Psoas muscle (tissue), 7 donors: ENCODE measurements at regions not wholly inside any gene's neighbourhood (a gene's known extent, or its start where the extent isn't known, plus 50 kb on each side); places are given as distances from the start of the nearest gene placed in this dataset.

ENCODE experiments used
- ATAC-seq, 4 donors: fragments of 200-7000 bp; cut with Tn5 transposase; one replicate each; pipeline ENCODE4 v1.9.1; 2020; ENCODE audit warnings: moderate library complexity in 3 of 4, mild to moderate bottlenecking in 2 of 4
- DNase-seq, 2 donors: peaks; one replicate each; pipeline ENCODE4 v3.0.0-alpha.2; 2020
- H3K27ac ChIP-seq: fragments of 200-600 bp; one replicate; pipeline ENCODE4 v1.8.0; 2022
- H3K27me3 ChIP-seq, 3 donors: fragments of 200-600 bp in 1 of 3; one replicate each; pipeline versions ENCODE4 v1.6.1 to v1.8.0; 2013 to 2022; ENCODE audit warnings: low read length in 2 of 3, mild to moderate bottlenecking in 2 of 3, moderate library complexity in 1 of 3; ENCODE audit not compliant: insufficient read depth in 3 of 3
- H3K36me3 ChIP-seq, 2 donors: fragments of 200-600 bp in 1 of 2; one replicate each; pipeline versions ENCODE4 v1.6.1 to v1.8.0; 2013 to 2022; ENCODE audit warnings: low read depth in 1 of 2, mild to moderate bottlenecking in 1 of 2, moderate library complexity in 1 of 2; ENCODE audit not compliant: insufficient read depth in 1 of 2
- H3K4me1 ChIP-seq: fragments of 200-600 bp; one replicate; pipeline ENCODE4 v1.8.0; 2022
- H3K4me3 ChIP-seq: fragments of 200-600 bp; one replicate; pipeline ENCODE4 v1.8.0; 2022; ENCODE audit warnings: mild to moderate bottlenecking
- H3K9me3 ChIP-seq: fragments of 200-600 bp; one replicate; pipeline ENCODE4 v1.8.0; 2022
- WGBS, 3 donors: extraction: QIAGEN DNeasy Blood & Tissue Kit; methylation state at CpG; one replicate each; pipeline versions ENCODE4 v1.1.6 to v1.1.7; 2013; 5-methylcytosine and 5-hydroxymethylcytosine counted together
- intact Hi-C, 2 donors: fragments of 100-400 bp; cut with DNase I; formaldehyde crosslinking; loops; one replicate each; pipeline versions ENCODE4 v1.11.0 to v1.14.2; 2022
- TF ChIP-seq, protein P1 (sequence below): fragments of 200-600 bp; IDR thresholded peaks from one replicate; pipeline ENCODE4 v1.8.0; 2022; ENCODE audit warnings: antibody characterized with exemption
- donor health status: healthy with polysubstance abuse.
- donor health status: DM: no; HTN: no; CAD: no; lungs with moderate emphysema.
- donor health status: Bipolar disorder and iron deficiency.
- donor health status: healthy.
- donor health status: DM: yes; HTN: yes; CAD: no.
- donor health status: DM: no; HTN: no; CAD: no.
- donor health status: DM: yes; HTN: yes; CAD: no.

DNA sequence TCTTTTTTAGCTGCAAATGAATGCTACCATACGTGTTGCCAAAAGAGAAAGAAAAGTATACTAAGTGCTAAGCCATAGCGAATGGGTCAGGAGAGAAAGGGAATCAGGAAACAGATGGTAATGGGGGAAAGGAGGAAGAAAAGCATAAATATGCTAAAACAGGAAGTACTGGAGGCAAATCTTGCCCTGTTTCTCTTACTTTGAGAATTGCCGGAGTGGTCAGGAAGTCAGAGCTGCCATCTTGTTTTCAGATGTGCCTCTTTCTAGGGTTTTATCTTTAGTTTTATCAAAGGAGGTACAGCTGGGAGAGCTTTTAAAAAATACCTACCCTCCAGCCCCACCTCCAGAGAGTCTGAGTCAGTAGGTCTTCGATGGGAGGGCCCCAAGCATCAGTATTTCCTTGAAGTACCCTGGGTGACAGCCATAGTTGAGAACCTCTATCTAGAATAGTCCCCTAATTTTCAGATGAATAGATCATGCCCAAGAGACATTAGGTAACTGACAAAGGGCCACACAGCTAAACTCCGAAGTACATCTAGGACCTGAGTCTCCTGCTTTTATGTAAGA, 193.3 kb downstream of the CLIC5 start:
- H3K27ac ChIP-seq = no peak overlapping the region
- no peak overlapping the region for H3K4me3 ChIP-seq
- DNase-seq = no peak
- no peak for ATAC-seq
- H3K27me3 ChIP-seq = no peaks in the 10 kb centered on the region
- H3K36me3 ChIP-seq = no peaks in the 10 kb centered on the region
- intact Hi-C loops = no loop called here
- 74 to 87% (median 76%) methylated on average over 5 of the region's 5 CpGs for WGBS, 3 donors
- H3K9me3 ChIP-seq = no peaks in the 10 kb centered on the region
- TF ChIP-seq, protein P1, sequence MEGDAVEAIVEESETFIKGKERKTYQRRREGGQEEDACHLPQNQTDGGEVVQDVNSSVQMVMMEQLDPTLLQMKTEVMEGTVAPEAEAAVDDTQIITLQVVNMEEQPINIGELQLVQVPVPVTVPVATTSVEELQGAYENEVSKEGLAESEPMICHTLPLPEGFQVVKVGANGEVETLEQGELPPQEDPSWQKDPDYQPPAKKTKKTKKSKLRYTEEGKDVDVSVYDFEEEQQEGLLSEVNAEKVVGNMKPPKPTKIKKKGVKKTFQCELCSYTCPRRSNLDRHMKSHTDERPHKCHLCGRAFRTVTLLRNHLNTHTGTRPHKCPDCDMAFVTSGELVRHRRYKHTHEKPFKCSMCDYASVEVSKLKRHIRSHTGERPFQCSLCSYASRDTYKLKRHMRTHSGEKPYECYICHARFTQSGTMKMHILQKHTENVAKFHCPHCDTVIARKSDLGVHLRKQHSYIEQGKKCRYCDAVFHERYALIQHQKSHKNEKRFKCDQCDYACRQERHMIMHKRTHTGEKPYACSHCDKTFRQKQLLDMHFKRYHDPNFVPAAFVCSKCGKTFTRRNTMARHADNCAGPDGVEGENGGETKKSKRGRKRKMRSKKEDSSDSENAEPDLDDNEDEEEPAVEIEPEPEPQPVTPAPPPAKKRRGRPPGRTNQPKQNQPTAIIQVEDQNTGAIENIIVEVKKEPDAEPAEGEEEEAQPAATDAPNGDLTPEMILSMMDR = no peak
- H3K4me1 ChIP-seq = no peaks in the 10 kb centered on the region

DNA sequence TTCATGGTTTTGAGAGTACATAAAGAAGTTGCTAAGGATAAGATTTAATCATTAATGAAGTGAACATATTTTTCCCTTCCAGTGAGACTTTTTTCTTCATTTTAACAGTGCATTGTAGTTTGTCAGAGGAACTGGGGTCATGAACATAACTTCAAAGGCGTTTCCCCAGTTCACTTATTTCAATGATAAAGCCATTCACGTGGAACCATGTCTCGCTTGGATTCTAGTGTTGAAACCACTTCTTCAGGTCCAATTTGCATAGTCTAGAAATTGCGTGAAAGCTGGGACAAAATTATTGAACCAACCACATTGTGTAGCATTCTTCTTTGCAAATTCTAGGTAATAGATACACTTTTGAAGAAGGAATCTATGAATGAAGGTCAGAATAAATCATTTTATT, 197.0 kb downstream of the CLIC5 start:
- H3K4me1 ChIP-seq = no peaks in the 10 kb centered on the region
- ATAC-seq (no peak), DNase-seq (no peak)
- WGBS, 3 donors = 91 to 96% (median 93%) methylated on average over 4 of the region's 4 CpGs
- intact Hi-C loops = no loop called here
- H3K27me3 ChIP-seq = no peaks in the 10 kb centered on the region
- H3K36me3 ChIP-seq = no peaks in the 10 kb centered on the region
- TF ChIP-seq, protein P1 = no peak
- H3K27ac ChIP-seq = no peak overlapping the region
- no peaks in the 10 kb centered on the region for H3K9me3 ChIP-seq
- H3K4me3 ChIP-seq = no peak overlapping the region

DNA sequence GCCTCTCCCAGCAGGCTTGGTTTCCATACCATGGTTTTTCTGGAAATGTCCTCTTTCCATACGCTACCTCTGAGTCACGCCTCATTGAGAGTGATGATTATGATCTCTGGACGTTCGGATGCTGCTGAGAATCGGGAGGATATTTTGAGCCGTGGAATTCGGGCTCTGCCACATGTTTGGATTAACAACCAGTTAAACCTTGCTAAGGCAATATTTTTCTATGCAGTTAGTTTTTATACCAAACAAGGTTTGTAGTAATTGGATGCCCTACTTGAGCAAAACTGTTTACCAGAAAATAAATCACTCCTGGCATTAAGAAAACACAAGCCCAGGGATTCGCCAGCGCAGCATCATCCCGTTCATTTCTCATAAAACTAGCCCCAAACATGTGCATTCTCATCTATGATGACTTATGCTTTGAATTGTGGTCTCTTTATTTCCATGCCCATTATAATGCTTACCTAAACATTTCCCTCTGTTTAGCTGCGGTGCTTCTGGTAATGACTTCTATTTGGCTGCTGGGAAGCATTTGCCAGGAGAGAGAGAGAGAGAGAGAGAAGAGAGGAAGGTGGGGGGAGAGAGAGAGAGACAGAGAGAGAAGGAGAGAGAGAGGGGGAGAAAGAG, 198.9 kb downstream of the CLIC5 start:
- no peak for DNase-seq
- Histone ChIP-seq H3K36me3 (no peaks in the 10 kb centered on the region), H3K27me3 (no peaks in the 10 kb centered on the region), H3K4me1 (no peaks in the 10 kb centered on the region), H3K4me3 (no peak overlapping the region), H3K27ac (no peak overlapping the region), H3K9me3 (no peaks in the 10 kb centered on the region)
- ATAC-seq = no peak
- 62 to 65% (median 64%) methylated on average over 11 of the region's 11 CpGs for WGBS, 3 donors
- TF ChIP-seq, protein P1 = no peak
- intact Hi-C loops = no loop called here

DNA sequence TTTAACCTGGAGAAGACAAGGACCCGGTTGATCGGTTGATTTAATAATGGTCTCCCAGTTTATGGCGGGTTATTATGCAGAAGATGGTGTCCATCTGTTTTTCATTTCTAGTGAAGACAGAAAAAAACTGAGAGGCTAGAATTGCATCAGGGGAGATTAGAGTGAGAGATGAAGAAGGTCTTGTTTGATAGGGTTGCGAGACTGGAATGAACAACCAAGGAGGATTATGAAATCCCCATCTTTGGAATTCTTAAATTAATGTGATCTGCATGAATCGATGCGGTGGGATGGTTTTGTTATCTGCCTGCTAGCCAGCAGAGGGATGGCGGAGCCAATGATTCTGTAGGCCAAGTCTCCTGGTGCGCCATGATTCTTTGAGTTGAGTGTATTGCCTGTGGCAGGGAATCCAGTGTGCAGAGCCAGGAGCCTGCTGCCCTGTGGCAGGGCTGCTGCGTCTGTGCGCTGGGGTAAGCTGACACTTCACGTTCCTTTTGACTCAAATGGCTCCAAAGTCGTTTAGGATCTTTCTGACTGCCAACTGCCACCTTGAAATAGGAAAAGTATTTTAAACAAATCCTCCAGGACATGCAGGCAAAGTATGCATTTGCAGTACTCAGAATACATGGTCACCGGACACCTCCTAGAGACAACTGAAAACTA, 200.1 kb downstream of the CLIC5 start:
- no peaks in the 10 kb centered on the region for H3K4me1 ChIP-seq
- TF ChIP-seq, protein P1 = no peak
- WGBS, 3 donors = 60 to 64% (median 60%) methylated on average over 13 of the region's 13 CpGs
- no peak overlapping the region for H3K27ac ChIP-seq
- H3K9me3 ChIP-seq = no peaks in the 10 kb centered on the region
- H3K27me3 ChIP-seq = no peaks in the 10 kb centered on the region
- ATAC-seq = peak in 1 of 4 donors; percentile 33
- H3K4me3 ChIP-seq = no peak overlapping the region
- no peak for DNase-seq
- intact Hi-C loops = no loop called here
- no peaks in the 10 kb centered on the region for H3K36me3 ChIP-seq
